Body of pancreas (tissue), 4 donors: ENCODE measurements at regions not wholly inside any gene's neighbourhood (a gene's known extent, or its start where the extent isn't known, plus 50 kb on each side); places are given as distances from the start of the nearest gene placed in this dataset.

Source experiments
- ATAC-seq: fragments of 150-250 bp; one replicate; pipeline ENCODE4 v1.9.1; 2016
- DNase-seq, 4 donors: peaks; one replicate each; pipeline ENCODE4 v3.0.0-alpha.2; 2019
- H3K27ac ChIP-seq, 4 donors: fragments of 200-600 bp; sonication (generic); 1 replicate in 3 of 4; 2 replicates in 1 of 4; pipeline versions ENCODE4 v1.5.1 to v1.6.1; 2016 to 2019; ENCODE audit warnings: mild to moderate bottlenecking in 1 of 4, mixed read lengths in 1 of 4, moderate library complexity in 1 of 4
- H3K27me3 ChIP-seq, 2 donors: fragments of 200-600 bp; sonication (generic); one replicate each; pipeline ENCODE4 v1.6.0; 2016; ENCODE audit warnings: mild to moderate bottlenecking in 1 of 2
- H3K36me3 ChIP-seq, 2 donors: fragments of 200-600 bp; sonication (generic); replicated peaks in 1 of 2; 2 replicates each; pipeline ENCODE4 v1.5.1; 2016; ENCODE audit warnings: low read depth in 2 of 2; ENCODE audit not compliant: insufficient read depth in 1 of 2
- H3K4me1 ChIP-seq: fragments of 200-600 bp; sonication (generic); one replicate; pipeline ENCODE4 v1.6.0; 2016
- H3K4me3 ChIP-seq, 2 donors: fragments of 200-600 bp; sonication (generic); 1 replicate in 1 of 2; 2 replicates in 1 of 2; pipeline ENCODE4 v1.5.1; 2016 to 2019
- H3K9me3 ChIP-seq, 3 donors: fragments of 200-600 bp; sonication (generic); 1 replicate in 2 of 3; 2 replicates in 1 of 3; pipeline ENCODE4 v1.5.1; 2016
- CTCF ChIP-seq, 7 experiments: fragments of 450-650 bp in 4 of 7; fragments of 200-600 bp in 3 of 7; sonication (generic) in 3 of 7; IDR thresholded peaks; one replicate each; pipeline ENCODE4 v1.5.1; 2016 to 2019; ENCODE audit warnings: antibody characterized with exemption in 7 of 7
- POLR2A ChIP-seq, 3 donors: fragments of 450-650 bp; IDR thresholded peaks; one replicate each; pipeline ENCODE4 v1.6.1; 2016; ENCODE audit warnings: antibody characterized with exemption in 3 of 3, mild to moderate bottlenecking in 2 of 3
- WGBS, 2 donors: methylation state at CpG; one replicate each; pipeline ENCODE4 v1.1.5; 2017; 5-methylcytosine and 5-hydroxymethylcytosine counted together
- intact Hi-C: fragments of 100-400 bp; cut with DNase I; formaldehyde crosslinking; loops from one replicate; pipeline ENCODE4 v1.15.1; 2023

- no peaks in the 10 kb centered on the region for H3K36me3 ChIP-seq
- no peaks in the 10 kb centered on the region for H3K4me1 ChIP-seq
- no peaks in the 10 kb centered on the region for H3K27me3 ChIP-seq
- TF ChIP-seq POLR2A (IDR thresholded peaks at IDR 0.05) (no peak), CTCF (IDR thresholded peaks at IDR 0.05) (no peak)
- ATAC-seq (no peak), DNase-seq (no peak)
- 50 to 65% methylated on average over 2 of the region's 2 CpGs for WGBS, 2 donors
- intact Hi-C loops: no loop called here
- no peak overlapping the region for H3K4me3 ChIP-seq
- no peak overlapping the region for H3K27ac ChIP-seq
- H3K9me3 ChIP-seq: no peaks in the 10 kb centered on the region
These were observed 614.5 kb upstream of the ZWINT start for GRCh38 chr10:56975513-56975912.

- H3K4me3 ChIP-seq: no peak overlapping the region
- H3K9me3 ChIP-seq: no peaks in the 10 kb centered on the region
- intact Hi-C loops: no loop called here
- H3K27ac ChIP-seq: no peak overlapping the region
- ATAC-seq (no peak), DNase-seq (no peak)
- H3K27me3 ChIP-seq: no peaks in the 10 kb centered on the region
- no peaks in the 10 kb centered on the region for H3K4me1 ChIP-seq
- H3K36me3 ChIP-seq: no peaks in the 10 kb centered on the region
- TF ChIP-seq CTCF (IDR thresholded peaks at IDR 0.05) (no peak), POLR2A (IDR thresholded peaks at IDR 0.05) (no peak)
These were observed 612.7 kb upstream of the ZWINT start for GRCh38 chr10:56973766-56974165.

GRCh38 chr10:56943221-56943755 lies 582.2 kb upstream of the ZWINT start:
- ATAC-seq: no peak
- no peaks in the 10 kb centered on the region for H3K9me3 ChIP-seq
- H3K27ac ChIP-seq: no peak overlapping the region
- intact Hi-C loops: no loop called here
- WGBS, 2 donors: 48 to 51% methylated on average over 2 of the region's 2 CpGs
- DNase-seq: no peak
- no peak for TF ChIP-seq POLR2A (IDR thresholded peaks at IDR 0.05)
- no peak for TF ChIP-seq CTCF (IDR thresholded peaks at IDR 0.05)
- no peaks in the 10 kb centered on the region for H3K36me3 ChIP-seq
- no peaks in the 10 kb centered on the region for H3K27me3 ChIP-seq
- H3K4me3 ChIP-seq: no peak overlapping the region
- H3K4me1 ChIP-seq: no peaks in the 10 kb centered on the region

- Histone ChIP-seq H3K9me3 (no peaks in the 10 kb centered on the region), H3K4me3 (no peak overlapping the region), H3K36me3 (no peaks in the 10 kb centered on the region), H3K4me1 (no peaks in the 10 kb centered on the region), H3K27me3 (no peaks in the 10 kb centered on the region), H3K27ac (no peak overlapping the region)
- intact Hi-C loops: no loop called here
- WGBS, 2 donors: 62 to 81% methylated on average over 3 to 4 of the region's 4 CpGs
- TF ChIP-seq POLR2A (IDR thresholded peaks at IDR 0.05) (no peak), CTCF (IDR thresholded peaks at IDR 0.05) (no peak)
- no peak for DNase-seq
- ATAC-seq: no peak
These were observed 573.5 kb upstream of the ZWINT start for GRCh38 chr10:56934515-56934914.

- H3K4me3 ChIP-seq: no peak overlapping the region
- intact Hi-C loops: no loop called here
- H3K9me3 ChIP-seq: no peaks in the 10 kb centered on the region
- TF ChIP-seq POLR2A (IDR thresholded peaks at IDR 0.05) (no peak), CTCF (IDR thresholded peaks at IDR 0.05) (no peak)
- 60 to 67% methylated on average over 1 of the region's 1 CpG for WGBS, 2 donors
- H3K36me3 ChIP-seq: no peaks in the 10 kb centered on the region
- H3K4me1 ChIP-seq: no peaks in the 10 kb centered on the region
- no peaks in the 10 kb centered on the region for H3K27me3 ChIP-seq
- H3K27ac ChIP-seq: no peak overlapping the region
- ATAC-seq (no peak), DNase-seq (no peak)
These were observed 567.7 kb upstream of the ZWINT start for GRCh38 chr10:56928714-56929113.
